ENCODE measurements at regions not wholly inside any gene's neighbourhood (a gene's known extent, or its start where the extent isn't known, plus 50 kb on each side); places are given as distances from the start of the nearest gene placed in this dataset.

DNA sequence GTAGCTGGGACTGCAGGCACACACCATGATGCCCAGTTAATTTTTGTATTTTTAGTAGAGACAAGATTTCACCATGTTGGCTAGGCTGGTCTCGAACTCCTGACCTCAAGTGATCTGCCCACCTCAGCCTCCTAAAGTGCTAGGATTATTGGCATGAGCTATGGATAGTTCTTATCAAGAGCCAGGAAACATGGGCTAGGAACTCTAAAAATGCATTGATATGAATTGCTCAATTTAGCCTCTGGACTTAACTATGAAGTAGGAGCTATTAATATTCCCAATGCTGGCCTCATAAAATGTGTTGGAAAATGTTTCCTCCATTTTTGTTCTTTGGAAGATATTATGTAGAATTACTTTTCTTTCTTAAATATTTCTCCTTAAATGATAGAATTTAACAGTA, 82.8 kb upstream of the PEX5L start:
- H3K36me3 ChIP-seq, result no peaks in the 10 kb centered on the region
- no peak for DNase-seq
- H3K4me3 ChIP-seq, result no peak overlapping the region
- in situ Hi-C loops (cut with MboI; ENCODE audit: low pct_ligation_motif_present in 1 of 4, low pct_unique_long_range_greater_than_20kb in 1 of 4, low sequenced_read_pairs in 3 of 4) (no loop called here), intact Hi-C loops (cut with DNase I; ENCODE audit: low total_unique reads) (no loop called here)
- no peaks in the 10 kb centered on the region for H3K4me1 ChIP-seq
- no peak overlapping the region for H3K27ac ChIP-seq
- no peaks in the 10 kb centered on the region for H3K27me3 ChIP-seq
- TF ChIP-seq EP300 (IDR thresholded peaks at IDR 0.05; ENCODE audit: low read depth) (no peak), POLR2A (IDR thresholded peaks at IDR 0.05) (no peak), POLR2AphosphoS5 (IDR thresholded peaks at IDR 0.05) (no peak)
- TF ChIP-seq, protein P1, sequence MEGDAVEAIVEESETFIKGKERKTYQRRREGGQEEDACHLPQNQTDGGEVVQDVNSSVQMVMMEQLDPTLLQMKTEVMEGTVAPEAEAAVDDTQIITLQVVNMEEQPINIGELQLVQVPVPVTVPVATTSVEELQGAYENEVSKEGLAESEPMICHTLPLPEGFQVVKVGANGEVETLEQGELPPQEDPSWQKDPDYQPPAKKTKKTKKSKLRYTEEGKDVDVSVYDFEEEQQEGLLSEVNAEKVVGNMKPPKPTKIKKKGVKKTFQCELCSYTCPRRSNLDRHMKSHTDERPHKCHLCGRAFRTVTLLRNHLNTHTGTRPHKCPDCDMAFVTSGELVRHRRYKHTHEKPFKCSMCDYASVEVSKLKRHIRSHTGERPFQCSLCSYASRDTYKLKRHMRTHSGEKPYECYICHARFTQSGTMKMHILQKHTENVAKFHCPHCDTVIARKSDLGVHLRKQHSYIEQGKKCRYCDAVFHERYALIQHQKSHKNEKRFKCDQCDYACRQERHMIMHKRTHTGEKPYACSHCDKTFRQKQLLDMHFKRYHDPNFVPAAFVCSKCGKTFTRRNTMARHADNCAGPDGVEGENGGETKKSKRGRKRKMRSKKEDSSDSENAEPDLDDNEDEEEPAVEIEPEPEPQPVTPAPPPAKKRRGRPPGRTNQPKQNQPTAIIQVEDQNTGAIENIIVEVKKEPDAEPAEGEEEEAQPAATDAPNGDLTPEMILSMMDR (IDR thresholded peaks at IDR 0.05), result no peak
- WGBS, 2 donors (ENCODE audit: low coverage in 1 of 2), result 81% methylated on average over 1 of the region's 1 CpG; no CpG with 5 or more reads in 1 of the 2 donors
- H3K9me3 ChIP-seq, result peaks cover 0 to 3% of the 10 kb centered on the region in 2 donors

DNA sequence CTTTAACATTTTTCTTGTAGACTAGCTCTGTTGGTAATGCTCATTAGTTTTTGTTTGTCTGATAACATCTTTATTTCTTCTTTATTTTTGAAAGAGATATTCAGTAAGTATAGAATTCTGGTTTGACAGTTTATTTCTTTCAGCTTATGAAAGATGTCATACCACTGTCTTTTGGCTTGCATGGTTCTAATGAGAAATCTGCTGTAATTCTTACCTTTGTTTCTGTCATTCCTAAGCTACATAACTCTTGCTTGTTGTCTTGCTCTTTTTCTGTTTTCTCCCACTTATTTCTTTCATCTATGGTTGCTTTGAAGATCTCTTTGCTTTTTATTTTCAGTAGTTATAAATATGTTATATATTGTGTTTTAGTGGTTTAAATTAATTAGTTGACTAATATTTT, 87.2 kb upstream of the PEX5L start:
- in situ Hi-C loops (cut with MboI; ENCODE audit: low pct_ligation_motif_present in 1 of 4, low pct_unique_long_range_greater_than_20kb in 1 of 4, low sequenced_read_pairs in 3 of 4), result no loop called here
- H3K9me3 ChIP-seq, result peaks cover 4% of the 10 kb centered on the region in 2 donors

DNA sequence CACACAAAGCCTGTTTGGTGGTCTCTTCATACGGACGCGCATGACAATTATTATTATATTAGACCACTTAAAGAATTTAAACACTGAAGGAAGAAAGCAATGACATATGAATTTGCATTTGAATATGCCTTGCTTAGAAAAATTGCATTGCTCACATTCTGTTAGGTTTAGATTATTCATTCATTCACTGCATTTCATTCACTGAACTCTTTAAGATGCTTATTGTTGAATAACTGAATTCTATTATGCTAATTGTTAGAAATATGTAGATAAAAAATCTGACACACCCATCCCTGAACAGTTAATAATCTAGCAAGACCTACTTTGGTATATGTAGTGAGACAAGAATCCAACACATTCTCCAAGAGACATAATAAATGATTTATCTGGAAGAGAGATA, 94.4 kb upstream of the PEX5L start:
- in situ Hi-C loops (cut with MboI; ENCODE audit: low pct_ligation_motif_present in 1 of 4, low pct_unique_long_range_greater_than_20kb in 1 of 4, low sequenced_read_pairs in 3 of 4), result no loop called here
- Histone ChIP-seq H3K9me3 (no peaks in the 10 kb centered on the region), H3K4me3 (no peak overlapping the region), H3K27ac (no peak overlapping the region), H3K4me1 (no peaks in the 10 kb centered on the region), H3K27me3 (no peaks in the 10 kb centered on the region), H3K36me3 (no peaks in the 10 kb centered on the region)
- intact Hi-C loops (cut with DNase I; ENCODE audit: low total_unique reads), result no loop called here
- no peak for TF ChIP-seq POLR2AphosphoS5 (IDR thresholded peaks at IDR 0.05)
- no peak for TF ChIP-seq EP300 (IDR thresholded peaks at IDR 0.05; ENCODE audit: low read depth)
- TF ChIP-seq, protein P1 (IDR thresholded peaks at IDR 0.05), result no peak
- DNase-seq, result no peak
- 93% methylated on average over 3 of the region's 3 CpGs for WGBS, 2 donors (ENCODE audit: low coverage in 1 of 2)

More for the DNA sequence above, 87.2 kb upstream of the PEX5L start:
- H3K4me3 ChIP-seq, result no peak overlapping the region
- TF ChIP-seq POLR2A (IDR thresholded peaks at IDR 0.05) (no peak), POLR2AphosphoS5 (IDR thresholded peaks at IDR 0.05) (no peak), EP300 (IDR thresholded peaks at IDR 0.05; ENCODE audit: low read depth) (no peak)
- TF ChIP-seq, protein P1 (IDR thresholded peaks at IDR 0.05), result no peak
- DNase-seq, result no peak
- no peaks in the 10 kb centered on the region for H3K27me3 ChIP-seq
- intact Hi-C loops (cut with DNase I; ENCODE audit: low total_unique reads), result no loop called here
- no peak overlapping the region for H3K27ac ChIP-seq
- no peaks in the 10 kb centered on the region for H3K4me1 ChIP-seq
- no peaks in the 10 kb centered on the region for H3K36me3 ChIP-seq

DNA sequence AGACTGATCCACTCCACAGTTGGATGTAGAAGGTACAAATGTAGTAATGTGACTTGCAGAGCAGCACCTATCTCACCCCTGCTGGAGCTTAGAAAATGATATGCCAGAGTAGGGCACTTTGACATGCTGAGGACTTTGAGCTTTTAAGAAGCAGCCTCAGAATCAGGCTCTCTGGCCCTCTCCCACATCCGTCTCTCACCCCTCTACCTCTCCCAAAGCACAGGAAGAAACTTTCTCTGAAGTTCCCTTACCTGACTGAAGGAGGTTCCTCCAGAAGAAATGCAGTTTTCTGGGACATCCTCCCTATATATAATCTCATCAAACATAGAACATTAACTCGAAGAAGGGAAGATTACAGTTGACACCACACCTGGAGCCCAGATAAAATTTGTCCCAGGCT, 98.4 kb upstream of the PEX5L start:
- DNase-seq, result no peak
- TF ChIP-seq EP300 (IDR thresholded peaks at IDR 0.05; ENCODE audit: low read depth) (no peak), POLR2A (IDR thresholded peaks at IDR 0.05) (no peak), POLR2AphosphoS5 (IDR thresholded peaks at IDR 0.05) (no peak)
- TF ChIP-seq, protein P1 (IDR thresholded peaks at IDR 0.05), result no peak
- WGBS, 2 donors (ENCODE audit: low coverage in 1 of 2), result 40 to 46% methylated on average over 2 of the region's 2 CpGs
- no peak overlapping the region for H3K4me3 ChIP-seq
- no peaks in the 10 kb centered on the region for H3K9me3 ChIP-seq
- intact Hi-C loops (cut with DNase I; ENCODE audit: low total_unique reads), result no loop called here
- no peaks in the 10 kb centered on the region for H3K4me1 ChIP-seq
- H3K36me3 ChIP-seq, result no peaks in the 10 kb centered on the region
- in situ Hi-C loops (cut with MboI; ENCODE audit: low pct_ligation_motif_present in 1 of 4, low pct_unique_long_range_greater_than_20kb in 1 of 4, low sequenced_read_pairs in 3 of 4), result no loop called here
- H3K27ac ChIP-seq, result no peak overlapping the region
- no peaks in the 10 kb centered on the region for H3K27me3 ChIP-seq
